HEK293 (cell line): ENCODE measurements at regions not wholly inside any gene's neighbourhood (a gene's known extent, or its start where the extent isn't known, plus 50 kb on each side); places are given as distances from the start of the nearest gene placed in this dataset.
A peak's percentile ranks its signal among the peaks of the same experiment; 100 is the strongest.

Experiments
- AEBP2 ChIP-seq: fragments of 450-650 bp; formaldehyde crosslinking; IDR thresholded peaks from 2 replicates; pipeline ENCODE4 v1.5.1; 2016; ENCODE audit warnings: missing biosample characterization, missing genetic modification characterization, borderline replicate concordance
- BCL11A ChIP-seq: fragments of 450-650 bp; formaldehyde crosslinking; IDR thresholded peaks from 2 replicates; pipeline ENCODE4 v1.5.1; 2016; ENCODE audit warnings: low read depth, missing biosample characterization, missing genetic modification characterization
- HOXA7 ChIP-seq: sonication (generic); formaldehyde crosslinking; IDR thresholded peaks from 2 replicates; pipeline ENCODE4 v1.8.1; 2022; ENCODE audit warnings: missing genetic modification reagents, borderline replicate concordance
- KLF10 ChIP-seq: fragments of 450-650 bp; IDR thresholded peaks from 2 replicates; pipeline ENCODE4 v1.5.1; 2018; ENCODE audit warnings: missing biosample characterization, mild to moderate bottlenecking, missing genetic modification characterization
- KLF7 ChIP-seq: fragments of 450-650 bp; formaldehyde crosslinking; IDR thresholded peaks from 2 replicates; pipeline ENCODE4 v1.5.1; 2016; ENCODE audit warnings: missing biosample characterization, missing genetic modification characterization, borderline replicate concordance
- OSR2 ChIP-seq: fragments of 450-650 bp; formaldehyde crosslinking; IDR thresholded peaks from 2 replicates; pipeline ENCODE4 v1.5.1; 2016; ENCODE audit warnings: missing biosample characterization, missing genetic modification characterization
- YY1 ChIP-seq: fragments of 450-650 bp; formaldehyde crosslinking; IDR thresholded peaks from 2 replicates; pipeline ENCODE4 v1.5.1; 2018; ENCODE audit warnings: missing biosample characterization, missing genetic modification characterization
- ZBTB1 ChIP-seq: fragments of 450-650 bp; formaldehyde crosslinking; IDR thresholded peaks from 2 replicates; pipeline ENCODE4 v1.5.1; 2016; ENCODE audit warnings: missing biosample characterization, missing genetic modification characterization
- ZFP69B ChIP-seq: fragments of 450-650 bp; formaldehyde crosslinking; IDR thresholded peaks from 2 replicates; pipeline ENCODE4 v1.5.1; 2016; ENCODE audit warnings: missing biosample characterization, missing genetic modification characterization
- ZNF133 ChIP-seq: fragments of 450-650 bp; formaldehyde crosslinking; IDR thresholded peaks from 2 replicates; pipeline ENCODE4 v1.5.1; 2016; ENCODE audit warnings: missing biosample characterization, missing genetic modification characterization
- ZNF157 ChIP-seq: fragments of 450-650 bp; formaldehyde crosslinking; IDR thresholded peaks from 2 replicates; pipeline ENCODE4 v1.5.1; 2016; ENCODE audit warnings: missing biosample characterization, missing genetic modification characterization
- ZNF2 ChIP-seq: fragments of 450-650 bp; formaldehyde crosslinking; IDR thresholded peaks from 2 replicates; pipeline ENCODE4 v1.5.1; 2016; ENCODE audit warnings: missing biosample characterization, missing genetic modification characterization
- ZNF394 ChIP-seq: fragments of 450-650 bp; formaldehyde crosslinking; IDR thresholded peaks from 2 replicates; pipeline ENCODE4 v1.5.1; 2016; ENCODE audit warnings: missing biosample characterization, missing genetic modification characterization, mild to moderate bottlenecking, moderate library complexity, borderline replicate concordance
- ZNF449 ChIP-seq: fragments of 450-650 bp; formaldehyde crosslinking; IDR thresholded peaks from 2 replicates; pipeline ENCODE4 v1.5.1; 2017; ENCODE audit warnings: missing biosample characterization, mild to moderate bottlenecking, missing genetic modification characterization, moderate library complexity
- ZNF514 ChIP-seq: fragments of 450-650 bp; formaldehyde crosslinking; IDR thresholded peaks from 2 replicates; pipeline ENCODE4 v1.5.1; 2016; ENCODE audit warnings: missing biosample characterization, missing genetic modification characterization
- ZNF521 ChIP-seq: fragments of 450-650 bp; formaldehyde crosslinking; IDR thresholded peaks from 2 replicates; pipeline ENCODE4 v1.5.1; 2017; ENCODE audit warnings: missing biosample characterization, mild to moderate bottlenecking, missing genetic modification characterization
- ZNF548 ChIP-seq: fragments of 450-650 bp; formaldehyde crosslinking; IDR thresholded peaks from 2 replicates; pipeline ENCODE4 v1.5.1; 2016; ENCODE audit warnings: missing biosample characterization, missing genetic modification characterization
- ZNF624 ChIP-seq: fragments of 450-650 bp; formaldehyde crosslinking; IDR thresholded peaks from 2 replicates; pipeline ENCODE4 v1.5.1; 2017; ENCODE audit warnings: missing biosample characterization, missing genetic modification characterization
- ZNF629 ChIP-seq: fragments of 450-650 bp; formaldehyde crosslinking; IDR thresholded peaks from 2 replicates; pipeline ENCODE4 v1.5.1; 2017; ENCODE audit warnings: missing biosample characterization, missing genetic modification characterization
- ZNF654 ChIP-seq: fragments of 450-650 bp; formaldehyde crosslinking; IDR thresholded peaks from 2 replicates; pipeline ENCODE4 v1.5.1; 2016; ENCODE audit warnings: low read depth, missing biosample characterization, missing genetic modification characterization
- ZNF660 ChIP-seq: fragments of 450-650 bp; IDR thresholded peaks from 2 replicates; pipeline ENCODE4 v1.5.1; 2018; ENCODE audit warnings: missing biosample characterization, mild to moderate bottlenecking, missing genetic modification characterization
- ZNF664 ChIP-seq: fragments of 450-650 bp; formaldehyde crosslinking; IDR thresholded peaks from 2 replicates; pipeline ENCODE4 v1.5.1; 2016; ENCODE audit warnings: missing biosample characterization, missing genetic modification characterization
- ZNF747 ChIP-seq: fragments of 450-650 bp; formaldehyde crosslinking; IDR thresholded peaks from 2 replicates; pipeline ENCODE4 v1.5.1; 2016; ENCODE audit warnings: missing biosample characterization, missing genetic modification characterization
- ZNF777 ChIP-seq: fragments of 450-650 bp; formaldehyde crosslinking; IDR thresholded peaks from 2 replicates; pipeline ENCODE4 v1.5.1; 2017; ENCODE audit warnings: missing biosample characterization, missing genetic modification characterization, borderline replicate concordance
- ZNF785 ChIP-seq: fragments of 450-650 bp; formaldehyde crosslinking; IDR thresholded peaks from 2 replicates; pipeline ENCODE4 v1.5.1; 2016; ENCODE audit warnings: missing biosample characterization, missing genetic modification characterization
- ZSCAN23 ChIP-seq: fragments of 450-650 bp; formaldehyde crosslinking; IDR thresholded peaks from 2 replicates; pipeline ENCODE4 v1.5.1; 2016; ENCODE audit warnings: missing biosample characterization, missing genetic modification characterization
- ZXDB ChIP-seq: fragments of 450-650 bp; formaldehyde crosslinking; IDR thresholded peaks from 2 replicates; pipeline ENCODE4 v1.5.1; 2016; ENCODE audit warnings: missing biosample characterization, missing genetic modification characterization
- TF ChIP-seq, protein P1 (sequence below): fragments of 450-650 bp; formaldehyde crosslinking; IDR thresholded peaks from 2 replicates; pipeline ENCODE4 v1.5.1; 2016; ENCODE audit warnings: missing biosample characterization, missing genetic modification characterization, borderline replicate concordance
- TF ChIP-seq, protein P2 (sequence below): fragments of 450-650 bp; formaldehyde crosslinking; IDR thresholded peaks from 2 replicates; pipeline ENCODE4 v1.5.1; 2016; ENCODE audit warnings: missing biosample characterization, missing genetic modification characterization
- TF ChIP-seq, protein P3 (sequence below): fragments of 450-650 bp; formaldehyde crosslinking; IDR thresholded peaks from 2 replicates; pipeline ENCODE4 v1.5.1; 2016; ENCODE audit warnings: missing biosample characterization, missing genetic modification characterization

DNA sequence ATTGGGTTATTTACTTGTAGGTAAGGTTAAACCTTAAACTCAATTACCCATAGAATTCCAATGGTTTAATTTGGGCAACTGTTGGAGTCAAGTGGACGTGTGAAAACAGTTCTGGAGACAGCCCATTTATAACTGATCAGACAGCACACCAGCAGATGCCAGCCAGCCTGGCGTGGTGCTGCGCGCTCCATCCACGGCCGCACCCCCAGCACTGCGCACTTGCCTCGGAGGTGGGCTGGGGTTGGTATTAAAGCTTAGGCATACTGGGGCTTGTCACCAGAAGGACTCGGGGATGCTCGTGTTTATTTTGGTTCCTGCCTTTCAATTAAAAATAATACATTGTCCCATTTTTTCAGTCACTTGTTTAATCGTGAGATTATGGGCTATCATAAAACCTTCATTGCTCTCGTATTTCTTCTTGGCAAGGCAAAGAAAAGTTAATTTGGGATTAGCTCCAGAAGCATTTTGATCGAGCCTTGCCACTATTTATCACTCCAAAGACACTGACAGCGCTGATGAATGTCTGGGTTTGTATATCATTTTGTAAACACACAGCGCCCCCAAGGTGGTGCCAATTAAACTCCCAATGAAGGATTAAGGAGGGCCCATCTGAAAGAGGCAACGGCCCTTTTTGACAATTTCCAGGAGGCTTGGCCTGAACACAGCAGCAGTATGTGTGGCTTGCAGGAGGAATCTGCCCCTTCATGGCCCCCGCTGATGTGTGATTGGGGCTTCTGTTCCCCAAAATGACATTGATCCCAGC is 204.5 kb upstream of the CXCL12 start (continued):
- TF ChIP-seq ZNF777 (tag by site-specific recombination) = no peak
- TF ChIP-seq ZNF629 = peak; percentile 50; the same call in 1 of the 2 replicates
- TF ChIP-seq KLF10 (tag by site-specific recombination) = peak; percentile 60; the same call in 1 of the 2 replicates
- TF ChIP-seq ZNF660 (tag by site-specific recombination) = no peak
- peak; percentile 38; the same call in 1 of the 2 replicates for TF ChIP-seq YY1 (tag by site-specific recombination)
- no peak for TF ChIP-seq ZNF747 (tag by site-specific recombination)
- no peak for TF ChIP-seq ZSCAN23 (tag by site-specific recombination)
- peak; percentile 35; the same call in 1 of the 2 replicates for TF ChIP-seq KLF7 (tag by site-specific recombination)
- TF ChIP-seq, protein P1, sequence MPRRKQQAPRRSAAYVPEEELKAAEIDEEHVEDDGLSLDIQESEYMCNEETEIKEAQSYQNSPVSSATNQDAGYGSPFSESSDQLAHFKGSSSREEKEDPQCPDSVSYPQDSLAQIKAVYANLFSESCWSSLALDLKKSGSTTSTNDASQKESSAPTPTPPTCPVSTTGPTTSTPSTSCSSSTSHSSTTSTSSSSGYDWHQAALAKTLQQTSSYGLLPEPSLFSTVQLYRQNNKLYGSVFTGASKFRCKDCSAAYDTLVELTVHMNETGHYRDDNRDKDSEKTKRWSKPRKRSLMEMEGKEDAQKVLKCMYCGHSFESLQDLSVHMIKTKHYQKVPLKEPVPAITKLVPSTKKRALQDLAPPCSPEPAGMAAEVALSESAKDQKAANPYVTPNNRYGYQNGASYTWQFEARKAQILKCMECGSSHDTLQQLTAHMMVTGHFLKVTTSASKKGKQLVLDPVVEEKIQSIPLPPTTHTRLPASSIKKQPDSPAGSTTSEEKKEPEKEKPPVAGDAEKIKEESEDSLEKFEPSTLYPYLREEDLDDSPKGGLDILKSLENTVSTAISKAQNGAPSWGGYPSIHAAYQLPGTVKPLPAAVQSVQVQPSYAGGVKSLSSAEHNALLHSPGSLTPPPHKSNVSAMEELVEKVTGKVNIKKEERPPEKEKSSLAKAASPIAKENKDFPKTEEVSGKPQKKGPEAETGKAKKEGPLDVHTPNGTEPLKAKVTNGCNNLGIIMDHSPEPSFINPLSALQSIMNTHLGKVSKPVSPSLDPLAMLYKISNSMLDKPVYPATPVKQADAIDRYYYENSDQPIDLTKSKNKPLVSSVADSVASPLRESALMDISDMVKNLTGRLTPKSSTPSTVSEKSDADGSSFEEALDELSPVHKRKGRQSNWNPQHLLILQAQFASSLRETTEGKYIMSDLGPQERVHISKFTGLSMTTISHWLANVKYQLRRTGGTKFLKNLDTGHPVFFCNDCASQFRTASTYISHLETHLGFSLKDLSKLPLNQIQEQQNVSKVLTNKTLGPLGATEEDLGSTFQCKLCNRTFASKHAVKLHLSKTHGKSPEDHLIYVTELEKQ (tag by site-specific recombination) = no peak
- TF ChIP-seq, protein P2, sequence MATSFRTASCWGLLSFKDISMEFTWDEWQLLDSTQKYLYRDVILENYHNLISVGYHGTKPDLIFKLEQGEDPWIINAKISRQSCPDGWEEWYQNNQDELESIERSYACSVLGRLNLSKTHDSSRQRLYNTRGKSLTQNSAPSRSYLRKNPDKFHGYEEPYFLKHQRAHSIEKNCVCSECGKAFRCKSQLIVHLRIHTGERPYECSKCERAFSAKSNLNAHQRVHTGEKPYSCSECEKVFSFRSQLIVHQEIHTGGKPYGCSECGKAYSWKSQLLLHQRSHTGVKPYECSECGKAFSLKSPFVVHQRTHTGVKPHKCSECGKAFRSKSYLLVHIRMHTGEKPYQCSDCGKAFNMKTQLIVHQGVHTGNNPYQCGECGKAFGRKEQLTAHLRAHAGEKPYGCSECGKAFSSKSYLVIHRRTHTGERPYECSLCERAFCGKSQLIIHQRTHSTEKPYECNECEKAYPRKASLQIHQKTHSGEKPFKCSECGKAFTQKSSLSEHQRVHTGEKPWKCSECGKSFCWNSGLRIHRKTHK (tag by site-specific recombination) = no peak
- no peak for TF ChIP-seq ZNF785 (tag by site-specific recombination)
- no peak for TF ChIP-seq ZNF133 (tag by site-specific recombination)
- TF ChIP-seq ZNF521 (tag by site-specific recombination) = no peak
- TF ChIP-seq HOXA7 = no peak
- no peak for TF ChIP-seq ZNF514
- TF ChIP-seq, protein P3, sequence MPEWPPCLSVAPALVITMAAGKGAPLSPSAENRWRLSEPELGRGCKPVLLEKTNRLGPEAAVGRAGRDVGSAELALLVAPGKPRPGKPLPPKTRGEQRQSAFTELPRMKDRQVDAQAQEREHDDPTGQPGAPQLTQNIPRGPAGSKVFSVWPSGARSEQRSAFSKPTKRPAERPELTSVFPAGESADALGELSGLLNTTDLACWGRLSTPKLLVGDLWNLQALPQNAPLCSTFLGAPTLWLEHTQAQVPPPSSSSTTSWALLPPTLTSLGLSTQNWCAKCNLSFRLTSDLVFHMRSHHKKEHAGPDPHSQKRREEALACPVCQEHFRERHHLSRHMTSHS = peak; percentile 58; the same call in 1 of the 2 replicates
- TF ChIP-seq ZFP69B (tag by site-specific recombination) = peak; percentile 87
- no peak for TF ChIP-seq BCL11A (tag by site-specific recombination)
- no peak for TF ChIP-seq ZNF2 (tag by site-specific recombination)
- TF ChIP-seq ZNF548 = no peak
- no peak for TF ChIP-seq ZNF624 (tag by site-specific recombination)
- no peak for TF ChIP-seq ZNF664 (tag by site-specific recombination)
- no peak for TF ChIP-seq ZNF449 (tag by site-specific recombination)
- TF ChIP-seq OSR2 (tag by site-specific recombination) = peak; percentile 65
- TF ChIP-seq ZNF157 (tag by site-specific recombination) = no peak
- TF ChIP-seq ZXDB = peak; percentile 67
- no peak for TF ChIP-seq ZNF654 (tag by site-specific recombination)
- no peak for TF ChIP-seq AEBP2 (tag by site-specific recombination)
- no peak for TF ChIP-seq ZNF394 (tag by site-specific recombination)
- TF ChIP-seq ZBTB1 (tag by site-specific recombination) = no peak
